IMR-90 (cell line): ENCODE measurements at regions not wholly inside any gene's neighbourhood (a gene's known extent, or its start where the extent isn't known, plus 50 kb on each side); places are given as distances from the start of the nearest gene placed in this dataset.

ENCODE experiments used
- ATAC-seq: fragments of 200-7000 bp; cut with Tn5 transposase; 2 replicates; pipeline ENCODE4 v1.9.1; 2020; ENCODE audit warnings: low read depth, mild to moderate bottlenecking, moderate library complexity
- BruUV-seq: library from RNA; stranded (reverse); fragments of 400-500 nt; replicated peaks from 2 replicates; lab custom pipeline; 2021; lab: Mats Ljungman, UMichigan
- CTCF ChIA-PET: fragments of 300-600 bp; formaldehyde crosslinking; extraction: SDS; loops from one replicate; lab custom pipeline; 2021; ENCODE audit warnings: antibody characterized with exemption; lab: Yijun Ruan, JAX
- POLR2A ChIA-PET: fragments of 300-600 bp; sonication (Branson Sonifier 250); formaldehyde crosslinking; loops from one replicate; lab custom pipeline; 2022; ENCODE audit warnings: antibody characterized with exemption; ENCODE audit not compliant: unreplicated experiment; lab: Charles Lee
- DNase-seq: peaks from one replicate; pipeline ENCODE4 v3.0.0; 2013
- H2AFZ ChIP-seq: replicated peaks from 2 replicates; pipeline ENCODE3; 2013; ENCODE audit warnings: low read length, mild to moderate bottlenecking; ENCODE audit not compliant: poor library complexity
- H2AK5ac ChIP-seq: 2 replicates; pipeline ENCODE4 v1.6.1; 2013; ENCODE audit warnings: low read depth, low read length, inconsistent platforms
- H2AK9ac ChIP-seq: replicated peaks from 2 replicates; pipeline ENCODE3; 2013; ENCODE audit warnings: mild to moderate bottlenecking, low read depth, low read length, moderate library complexity; ENCODE audit not compliant: poor library complexity
- H2BK120ac ChIP-seq: 2 replicates; pipeline ENCODE4 v1.6.1; 2013; ENCODE audit warnings: low read depth, low read length, inconsistent platforms
- H2BK15ac ChIP-seq: 3 replicates; pipeline ENCODE4 v1.6.1; 2013; ENCODE audit warnings: low read depth, low read length, inconsistent platforms
- H2BK20ac ChIP-seq: 2 replicates; pipeline ENCODE4 v1.6.1; 2013; ENCODE audit warnings: low read depth, mild to moderate bottlenecking, inconsistent platforms, low read length, moderate library complexity
- H2BK5ac ChIP-seq: 2 replicates; pipeline ENCODE4 v1.6.1; 2013; ENCODE audit warnings: mild to moderate bottlenecking, low read depth, low read length, inconsistent platforms; ENCODE audit not compliant: poor library complexity, severe bottlenecking
- H3K14ac ChIP-seq: replicated peaks from 2 replicates; pipeline ENCODE4 v1.6.1; 2013; ENCODE audit warnings: low read depth, low read length, inconsistent platforms
- H3K18ac ChIP-seq: 2 replicates; pipeline ENCODE4 v1.6.1; 2013; ENCODE audit warnings: low read depth, low read length, control low read depth
- H3K23ac ChIP-seq: 2 replicates; pipeline ENCODE4 v1.6.1; 2013; ENCODE audit warnings: low read depth, low read length, inconsistent platforms
- H3K27ac ChIP-seq: 2 replicates; pipeline ENCODE4 v1.5.1; 2013; ENCODE audit warnings: mild to moderate bottlenecking, control low read depth, low read length; ENCODE audit not compliant: insufficient read depth
- H3K27me3 ChIP-seq: 2 replicates; pipeline ENCODE4 v1.6.1; 2013; ENCODE audit warnings: low read length; ENCODE audit not compliant: control insufficient read depth, insufficient read depth
- H3K36me3 ChIP-seq: 2 replicates; pipeline ENCODE4 v1.6.1; 2013; ENCODE audit warnings: low read length, mixed read lengths; ENCODE audit not compliant: control insufficient read depth, insufficient read depth
- H3K4ac ChIP-seq: 2 replicates; pipeline ENCODE4 v1.6.1; 2013; ENCODE audit warnings: low read depth, low read length, inconsistent platforms
- H3K4me1 ChIP-seq: 2 replicates; pipeline ENCODE4 v1.6.1; 2013; ENCODE audit warnings: low read length, mixed read lengths; ENCODE audit not compliant: control insufficient read depth, insufficient read depth
- H3K4me2 ChIP-seq: 2 replicates; pipeline ENCODE4 v1.6.1; 2013; ENCODE audit warnings: low read depth, mild to moderate bottlenecking, control low read depth, low read length, moderate library complexity
- H3K4me3 ChIP-seq: 2 replicates; pipeline ENCODE4 v1.5.1; 2013; ENCODE audit warnings: low read depth, mild to moderate bottlenecking, control low read depth, low read length, moderate library complexity; ENCODE audit not compliant: insufficient read depth
- H3K56ac ChIP-seq: 2 replicates; pipeline ENCODE4 v1.6.1; 2013; ENCODE audit warnings: low read length, inconsistent platforms; ENCODE audit not compliant: insufficient read depth; ENCODE audit errors: extremely low read depth
- H3K79me1 ChIP-seq, 2 experiments: 2 replicates each; pipeline ENCODE4 v1.6.1; 2013; ENCODE audit warnings: low read length in 2 of 2, inconsistent platforms in 1 of 2, low read depth in 1 of 2
- H3K9ac ChIP-seq: 2 replicates; pipeline ENCODE4 v1.6.1; 2013; ENCODE audit warnings: low read depth, low read length, control low read depth
- H3K9me1 ChIP-seq: 2 replicates; pipeline ENCODE4 v1.6.1; 2013; ENCODE audit warnings: low read length, inconsistent platforms; ENCODE audit not compliant: insufficient read depth
- H3K9me3 ChIP-seq: 2 replicates; pipeline ENCODE4 v1.6.1; 2013; ENCODE audit warnings: low read length; ENCODE audit not compliant: control insufficient read depth, insufficient read depth
- H4K20me1 ChIP-seq: 2 replicates; pipeline ENCODE4 v1.6.1; 2013; ENCODE audit warnings: low read length, inconsistent platforms; ENCODE audit not compliant: insufficient read depth
- H4K5ac ChIP-seq: 2 replicates; pipeline ENCODE4 v1.6.1; 2013; ENCODE audit warnings: mild to moderate bottlenecking, low read depth, low read length, control low read depth
- H4K8ac ChIP-seq, 2 experiments: 2 replicates each; pipeline ENCODE4 v1.6.1; 2013; ENCODE audit warnings: low read depth in 2 of 2, low read length in 2 of 2, control low read depth in 1 of 2, inconsistent platforms in 1 of 2
- H4K91ac ChIP-seq: 2 replicates; pipeline ENCODE4 v1.6.1; 2013; ENCODE audit warnings: low read depth, low read length, inconsistent platforms; ENCODE audit not compliant: insufficient read depth
- CEBPB ChIP-seq: IDR thresholded peaks from 2 replicates; pipeline ENCODE4 v1.6.1; 2012; ENCODE audit warnings: low read depth, low read length, improper control_type of control experiment
- MAZ ChIP-seq: IDR thresholded peaks from 2 replicates; pipeline ENCODE4 v1.6.1; 2012; ENCODE audit warnings: low read depth, mild to moderate bottlenecking, low read length, improper control_type of control experiment, moderate library complexity, borderline replicate concordance
- MXI1 ChIP-seq: IDR thresholded peaks from 2 replicates; pipeline ENCODE4 v1.6.1; 2012; ENCODE audit warnings: low read depth, mild to moderate bottlenecking, low read length, moderate library complexity, borderline replicate concordance
- POLR2A ChIP-seq: IDR thresholded peaks from 2 replicates; pipeline ENCODE4 v1.6.1; 2012; ENCODE audit warnings: mild to moderate bottlenecking, low read depth, low read length
- RAD21 ChIP-seq: IDR thresholded peaks from 2 replicates; pipeline ENCODE4 v1.6.1; 2012; ENCODE audit warnings: low read length, improper control_type of control experiment
- RCOR1 ChIP-seq: IDR thresholded peaks from 2 replicates; pipeline ENCODE4 v1.6.1; 2012; ENCODE audit warnings: mild to moderate bottlenecking, low read length, improper control_type of control experiment; ENCODE audit not compliant: insufficient replicate concordance
- RFX5 ChIP-seq: IDR thresholded peaks from 2 replicates; pipeline ENCODE4 v1.8.0; 2012; ENCODE audit warnings: low read depth, mild to moderate bottlenecking, low read length, moderate library complexity
- WGBS, 2 experiments: methylation state at CpG; one replicate each; pipeline versions ENCODE4 v1.1.5 to v1.1.7; 2013; ENCODE audit warnings: missing lambda C conversion rate in 2 of 2; ENCODE audit not compliant: insufficient read length in 1 of 2; ENCODE audit errors: extremely low coverage in 2 of 2; 5-methylcytosine and 5-hydroxymethylcytosine counted together
- dilution Hi-C: fragments of 300-500 bp; cut with HindIII; formaldehyde crosslinking; loops from one replicate; pipeline ENCODE4 v1.14.3; 2018; ENCODE audit warnings: low sequenced_read_pairs; ENCODE audit not compliant: unreplicated experiment
- in situ Hi-C: fragments of 300-500 bp; cut with MboI; formaldehyde crosslinking; loops from 3 replicates; pipeline ENCODE4 v1.14.3; 2019; ENCODE audit warnings: low sequenced_read_pairs, inconsistent platforms, mixed read lengths
- intact Hi-C: fragments of 100-400 bp; cut with micrococcal nuclease; formaldehyde crosslinking; loops from 2 replicates; pipeline ENCODE4 v1.10.0; 2022
- TF ChIP-seq, protein P1 (sequence below): conservative IDR thresholded peaks from 2 replicates; pipeline ENCODE4 v1.5.1; 2012; ENCODE audit warnings: mild to moderate bottlenecking, low read depth, low read length, improper control_type of control experiment
- TF ChIP-seq, protein P2 (sequence below): fragments of 150-350 bp; IDR thresholded peaks from 2 replicates; pipeline ENCODE4 v1.6.1; 2017; ENCODE audit warnings: mild to moderate bottlenecking, antibody characterized with exemption, low read length, low read depth
- TF ChIP-seq, protein P3 (sequence below): fragments of 150-350 bp; IDR thresholded peaks from 2 replicates; pipeline ENCODE4 v1.6.1; 2016; ENCODE audit warnings: low read depth, mild to moderate bottlenecking, low read length, moderate library complexity, borderline replicate concordance

DNA sequence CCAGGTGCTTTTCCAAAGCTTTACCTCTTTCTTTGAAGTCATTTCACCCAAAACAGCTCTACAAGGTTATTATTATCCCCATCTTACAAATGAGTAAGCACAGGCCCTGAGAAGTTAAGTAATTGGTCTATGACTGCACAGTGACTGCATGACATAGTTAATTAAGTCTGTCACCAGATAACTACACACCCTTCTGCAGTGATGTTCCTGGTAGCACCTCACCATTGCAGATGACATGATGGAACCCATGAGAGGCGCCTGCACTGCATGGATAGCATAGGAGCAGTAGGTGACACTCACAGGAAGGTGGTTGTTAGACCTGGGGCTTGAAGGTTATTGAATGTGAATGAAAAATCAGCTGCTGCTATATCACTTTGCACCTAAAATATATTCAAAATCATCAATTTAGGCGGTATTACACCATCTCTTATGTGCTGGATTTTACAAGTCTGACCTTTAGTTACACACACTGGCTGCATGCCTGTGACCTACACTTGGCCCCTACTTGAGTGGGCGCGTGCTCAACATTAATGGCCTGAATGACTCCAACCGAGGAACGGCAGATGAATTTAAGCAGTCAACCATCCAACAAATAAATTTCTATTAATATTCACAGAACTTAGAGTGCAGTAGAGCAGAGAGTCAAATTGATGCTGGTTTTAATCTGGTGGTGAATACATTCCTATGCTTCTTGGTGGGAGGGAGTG is 239.6 kb downstream of the CDH11 start:
- H2AK5ac ChIP-seq = no peak overlapping the region
- ChIA-PET CTCF (no interaction called here), POLR2A (no interaction called here)
- no peak overlapping the region for H2BK5ac ChIP-seq
- H3K23ac ChIP-seq = no peak overlapping the region
- WGBS, 2 experiments = no CpG with 5 or more reads among the region's 6 CpGs
- no peak overlapping the region for H2AK9ac ChIP-seq
- no peak overlapping the region for H3K4me3 ChIP-seq
- no peak overlapping the region for H2BK120ac ChIP-seq
- no peak overlapping the region for H3K27ac ChIP-seq
- dilution Hi-C loops (no loop called here), intact Hi-C loops (no loop called here), in situ Hi-C loops (no loop called here)
- no peak overlapping the region for H3K56ac ChIP-seq
- no peak overlapping the region for H2BK20ac ChIP-seq
- no peak overlapping the region for H4K91ac ChIP-seq
- no peaks in the 10 kb centered on the region for H3K79me1 ChIP-seq
- no peak overlapping the region for H3K4me2 ChIP-seq
- no peaks in the 10 kb centered on the region for H3K9me3 ChIP-seq
- no peak overlapping the region for H3K18ac ChIP-seq
- no peaks in the 10 kb centered on the region; the same call in 1 of the 2 replicates for H3K4me1 ChIP-seq
- TF ChIP-seq RCOR1 (no peak), POLR2A (no peak), MXI1 (no peak), CEBPB (no peak), RFX5 (no peak), RAD21 (no peak), MAZ (no peak)
- TF ChIP-seq, protein P1, sequence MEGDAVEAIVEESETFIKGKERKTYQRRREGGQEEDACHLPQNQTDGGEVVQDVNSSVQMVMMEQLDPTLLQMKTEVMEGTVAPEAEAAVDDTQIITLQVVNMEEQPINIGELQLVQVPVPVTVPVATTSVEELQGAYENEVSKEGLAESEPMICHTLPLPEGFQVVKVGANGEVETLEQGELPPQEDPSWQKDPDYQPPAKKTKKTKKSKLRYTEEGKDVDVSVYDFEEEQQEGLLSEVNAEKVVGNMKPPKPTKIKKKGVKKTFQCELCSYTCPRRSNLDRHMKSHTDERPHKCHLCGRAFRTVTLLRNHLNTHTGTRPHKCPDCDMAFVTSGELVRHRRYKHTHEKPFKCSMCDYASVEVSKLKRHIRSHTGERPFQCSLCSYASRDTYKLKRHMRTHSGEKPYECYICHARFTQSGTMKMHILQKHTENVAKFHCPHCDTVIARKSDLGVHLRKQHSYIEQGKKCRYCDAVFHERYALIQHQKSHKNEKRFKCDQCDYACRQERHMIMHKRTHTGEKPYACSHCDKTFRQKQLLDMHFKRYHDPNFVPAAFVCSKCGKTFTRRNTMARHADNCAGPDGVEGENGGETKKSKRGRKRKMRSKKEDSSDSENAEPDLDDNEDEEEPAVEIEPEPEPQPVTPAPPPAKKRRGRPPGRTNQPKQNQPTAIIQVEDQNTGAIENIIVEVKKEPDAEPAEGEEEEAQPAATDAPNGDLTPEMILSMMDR = no peak
- TF ChIP-seq, protein P2, sequence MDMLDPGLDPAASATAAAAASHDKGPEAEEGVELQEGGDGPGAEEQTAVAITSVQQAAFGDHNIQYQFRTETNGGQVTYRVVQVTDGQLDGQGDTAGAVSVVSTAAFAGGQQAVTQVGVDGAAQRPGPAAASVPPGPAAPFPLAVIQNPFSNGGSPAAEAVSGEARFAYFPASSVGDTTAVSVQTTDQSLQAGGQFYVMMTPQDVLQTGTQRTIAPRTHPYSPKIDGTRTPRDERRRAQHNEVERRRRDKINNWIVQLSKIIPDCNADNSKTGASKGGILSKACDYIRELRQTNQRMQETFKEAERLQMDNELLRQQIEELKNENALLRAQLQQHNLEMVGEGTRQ = no peak
- TF ChIP-seq, protein P3, sequence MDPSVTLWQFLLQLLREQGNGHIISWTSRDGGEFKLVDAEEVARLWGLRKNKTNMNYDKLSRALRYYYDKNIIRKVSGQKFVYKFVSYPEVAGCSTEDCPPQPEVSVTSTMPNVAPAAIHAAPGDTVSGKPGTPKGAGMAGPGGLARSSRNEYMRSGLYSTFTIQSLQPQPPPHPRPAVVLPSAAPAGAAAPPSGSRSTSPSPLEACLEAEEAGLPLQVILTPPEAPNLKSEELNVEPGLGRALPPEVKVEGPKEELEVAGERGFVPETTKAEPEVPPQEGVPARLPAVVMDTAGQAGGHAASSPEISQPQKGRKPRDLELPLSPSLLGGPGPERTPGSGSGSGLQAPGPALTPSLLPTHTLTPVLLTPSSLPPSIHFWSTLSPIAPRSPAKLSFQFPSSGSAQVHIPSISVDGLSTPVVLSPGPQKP = no peak
- H3K9ac ChIP-seq = no peak overlapping the region
- H2AFZ ChIP-seq = no peak overlapping the region
- H4K8ac ChIP-seq = no peak overlapping the region
- no peaks in the 10 kb centered on the region for H3K27me3 ChIP-seq
- no peaks in the 10 kb centered on the region for H4K20me1 ChIP-seq
- DNase-seq = no peak
- no peak overlapping the region; the same call in 2 of the 3 replicates for H2BK15ac ChIP-seq
- H4K5ac ChIP-seq = no peak overlapping the region
- ATAC-seq = no peak
- no peaks in the 10 kb centered on the region for H3K9me1 ChIP-seq
- BruUV-seq = no TSS peak
- H3K36me3 ChIP-seq = no peaks in the 10 kb centered on the region
- H3K4ac ChIP-seq = no peak overlapping the region
- no peak overlapping the region for H3K14ac ChIP-seq
